ENCODE measurements at regions not wholly inside any gene's neighbourhood (a gene's known extent, or its start where the extent isn't known, plus 50 kb on each side); places are given as distances from the start of the nearest gene placed in this dataset.

GRCh38 chr2:221322741-221323140 is 249.4 kb downstream of the EPHA4 start:
- WGBS (ENCODE audit: extremely low coverage, insufficient read length, low lambda C conversion rate): no CpG with 5 or more reads among the region's 5 CpGs
- H3K27me3 Mint-ChIP-seq (ENCODE audit: low read depth): no peaks in the 10 kb centered on the region
- H4K91ac ChIP-seq (ENCODE audit: insufficient read length, low read depth, low read length): no peak overlapping the region
- H4K8ac ChIP-seq (replicated peaks; ENCODE audit: insufficient read length, low read depth, low read length): no peak overlapping the region
- no peak overlapping the region for H3K27ac ChIP-seq (ENCODE audit: insufficient read length, low read depth, low read length)
- H3T11ph ChIP-seq (ENCODE audit: low read length): no peak overlapping the region
- no peak overlapping the region for H3K9ac ChIP-seq (ENCODE audit: extremely low read depth, insufficient read length, low read length)
- no peaks in the 10 kb centered on the region for H3K23me2 ChIP-seq (ENCODE audit: insufficient read length, low read depth, low read length, poor library complexity, severe bottlenecking)
- H2BK15ac ChIP-seq (ENCODE audit: low read depth, low read length): no peak overlapping the region
- H3K4me2 ChIP-seq (ENCODE audit: insufficient read depth, insufficient read length, low read length): no peak overlapping the region
- H3K79me2 ChIP-seq (ENCODE audit: insufficient read depth, low read length): no peaks in the 10 kb centered on the region
- H3K9me3 ChIP-seq (ENCODE audit: control insufficient read depth, low read depth, low read length): no peaks in the 10 kb centered on the region
- no peak for DNase-seq
- no peak overlapping the region for H3K18ac ChIP-seq (ENCODE audit: insufficient read length, low read depth, low read length)
- no peaks in the 10 kb centered on the region for H3K4me1 ChIP-seq (ENCODE audit: insufficient read depth, low read length)
- H2BK5ac ChIP-seq (ENCODE audit: insufficient read length, low read length): no peak overlapping the region
- no peaks in the 10 kb centered on the region for H3K27me3 ChIP-seq (ENCODE audit: insufficient read depth, low read length)
- H3K23ac ChIP-seq (ENCODE audit: insufficient read length, low read depth, low read length): no peak overlapping the region
- H4K20me1 ChIP-seq (ENCODE audit: control insufficient read depth, insufficient read depth, insufficient read length): no peaks in the 10 kb centered on the region
- no peak overlapping the region for H3K14ac ChIP-seq (ENCODE audit: insufficient read depth, low read length)
- no peak overlapping the region for H2AK5ac ChIP-seq (ENCODE audit: insufficient read length, low read length)
- no peak overlapping the region for H2BK12ac ChIP-seq (ENCODE audit: insufficient read length, low read depth, low read length)
- no peak overlapping the region for H3K27ac Mint-ChIP-seq
- H3K56ac ChIP-seq (ENCODE audit: insufficient read length, low read depth, low read length): no peak overlapping the region
- H2AFZ ChIP-seq (ENCODE audit: low read length): no peak overlapping the region
- no peaks in the 10 kb centered on the region for H3K79me1 ChIP-seq (ENCODE audit: insufficient read depth, low read depth, low read length, poor library complexity, severe bottlenecking)
- peaks cover 5% of the 10 kb centered on the region in 2 experiments; a peak in 3 of 5 replicates for H3K9me3 Mint-ChIP-seq
- no peak overlapping the region for H3K4me3 Mint-ChIP-seq
- H3K4ac ChIP-seq (ENCODE audit: low read depth, low read length): no peak overlapping the region
- peaks cover 0 to 13% of the 10 kb centered on the region in 2 experiments; a peak in 3 of 4 replicates for H3K4me1 Mint-ChIP-seq
- no peak overlapping the region for H4K5ac ChIP-seq (ENCODE audit: insufficient read length, low read depth, low read length)
- H2BK120ac ChIP-seq (ENCODE audit: low read depth, low read length, poor library complexity, severe bottlenecking): no peak overlapping the region
- TF ChIP-seq CTCF (conservative IDR thresholded peaks at IDR 0.05): no peak
- H3K36me3 Mint-ChIP-seq (ENCODE audit: insufficient read depth in 1 of 3, low read depth in 3 of 3): peaks cover 0 to 3% (median 2%) of the 10 kb centered on the region in 3 experiments; a peak in 1 of 7 replicates
- H2BK20ac ChIP-seq (ENCODE audit: low read depth, low read length, poor library complexity, severe bottlenecking): no peak overlapping the region
